Liver (tissue), 8 donors: ENCODE measurements at regions not wholly inside any gene's neighbourhood (a gene's known extent, or its start where the extent isn't known, plus 50 kb on each side); places are given as distances from the start of the nearest gene placed in this dataset.

ENCODE experiments used
- DNase-seq: peaks from one replicate; pipeline ENCODE4 v3.0.0-alpha.2; 2017; ENCODE audit warnings: low spot score
- H3K27ac ChIP-seq, 2 donors: one replicate each; pipeline ENCODE4 v1.7.0; 2013; ENCODE audit warnings: inconsistent platforms in 2 of 2, low read length in 2 of 2, control low read depth in 1 of 2, low read depth in 1 of 2, mild to moderate bottlenecking in 1 of 2
- H3K27me3 ChIP-seq, 4 donors: one replicate each; pipeline versions ENCODE4 v1.6.1 to v1.7.0; 2013; ENCODE audit warnings: low read length in 3 of 4, inconsistent platforms in 1 of 4, mild to moderate bottlenecking in 1 of 4, moderate library complexity in 1 of 4; ENCODE audit not compliant: control insufficient read depth in 4 of 4, insufficient read depth in 4 of 4
- H3K36me3 ChIP-seq, 4 donors: one replicate each; pipeline versions ENCODE4 v1.6.1 to v1.7.0; 2013; ENCODE audit warnings: low read length in 3 of 4, mild to moderate bottlenecking in 3 of 4, low read depth in 1 of 4, moderate library complexity in 1 of 4; ENCODE audit not compliant: control insufficient read depth in 4 of 4, insufficient read depth in 3 of 4
- H3K4me1 ChIP-seq, 4 donors: one replicate each; pipeline versions ENCODE4 v1.6.1 to v1.7.0; 2013; ENCODE audit warnings: low read length in 3 of 4, mild to moderate bottlenecking in 3 of 4, moderate library complexity in 1 of 4; ENCODE audit not compliant: control insufficient read depth in 4 of 4, insufficient read depth in 4 of 4
- H3K4me3 ChIP-seq, 3 donors: one replicate each; pipeline versions ENCODE4 v1.6.1 to v1.7.0; 2013; ENCODE audit warnings: low read length in 3 of 3, control low read depth in 1 of 3, low read depth in 1 of 3, mild to moderate bottlenecking in 1 of 3
- H3K9ac ChIP-seq, 2 donors: one replicate each; pipeline ENCODE4 v1.7.0; 2013; ENCODE audit warnings: low read length in 2 of 2, mild to moderate bottlenecking in 2 of 2, moderate library complexity in 2 of 2, control low read depth in 1 of 2, low read depth in 1 of 2
- H3K9me3 ChIP-seq, 4 donors: one replicate each; pipeline versions ENCODE4 v1.6.1 to v1.7.0; 2013; ENCODE audit warnings: low read length in 3 of 4; ENCODE audit not compliant: control insufficient read depth in 4 of 4
- ATF3 ChIP-seq: IDR thresholded peaks from 2 replicates; pipeline ENCODE4 v1.6.1; 2016; ENCODE audit warnings: antibody characterized with exemption
- EGR1 ChIP-seq, 2 donors: IDR thresholded peaks; 2 replicates each; pipeline ENCODE4 v1.6.1; 2016 to 2018; ENCODE audit warnings: antibody characterized with exemption in 2 of 2, low read depth in 2 of 2
- FOXA1 ChIP-seq: IDR thresholded peaks from 2 replicates; pipeline ENCODE4 v1.6.1; 2016; ENCODE audit warnings: antibody characterized with exemption
- FOXA2 ChIP-seq: IDR thresholded peaks from 2 replicates; pipeline ENCODE4 v1.6.1; 2016; ENCODE audit warnings: antibody characterized with exemption
- GABPA ChIP-seq, 2 donors: IDR thresholded peaks in 1 of 2; conservative IDR thresholded peaks in 1 of 2; 2 replicates each; pipeline ENCODE4 v1.6.1; 2016; ENCODE audit warnings: antibody characterized with exemption in 2 of 2, mild to moderate bottlenecking in 1 of 2, moderate library complexity in 1 of 2
- HNF4A ChIP-seq, 2 donors: conservative IDR thresholded peaks; 2 replicates each; pipeline ENCODE4 v1.6.1; 2016; ENCODE audit warnings: antibody characterized with exemption in 2 of 2, mild to moderate bottlenecking in 2 of 2
- HNF4G ChIP-seq: IDR thresholded peaks from 2 replicates; pipeline ENCODE4 v1.6.1; 2016; ENCODE audit warnings: antibody characterized with exemption
- JUND ChIP-seq, 2 donors: IDR thresholded peaks; 2 replicates each; pipeline ENCODE4 v1.6.1; 2016; ENCODE audit warnings: antibody characterized with exemption in 2 of 2
- MAX ChIP-seq: IDR thresholded peaks from 2 replicates; pipeline ENCODE4 v1.6.1; 2016; ENCODE audit warnings: antibody characterized with exemption
- NR2F2 ChIP-seq: IDR thresholded peaks from 2 replicates; pipeline ENCODE4 v1.6.1; 2016; ENCODE audit warnings: antibody characterized with exemption
- RAD21 ChIP-seq, 2 donors: IDR thresholded peaks; 2 replicates each; pipeline ENCODE4 v1.6.1; 2016; ENCODE audit warnings: antibody characterized with exemption in 2 of 2, mild to moderate bottlenecking in 2 of 2
- REST ChIP-seq: IDR thresholded peaks from 2 replicates; pipeline ENCODE4 v1.6.1; 2016; ENCODE audit warnings: antibody characterized with exemption, mild to moderate bottlenecking
- RXRA ChIP-seq, 2 donors: IDR thresholded peaks; 2 replicates each; pipeline ENCODE4 v1.6.1; 2017 to 2018; ENCODE audit warnings: antibody characterized with exemption in 2 of 2, mild to moderate bottlenecking in 1 of 2
- SP1 ChIP-seq: IDR thresholded peaks from 2 replicates; pipeline ENCODE4 v1.6.1; 2018; ENCODE audit warnings: antibody characterized with exemption, mild to moderate bottlenecking
- TAF1 ChIP-seq: conservative IDR thresholded peaks from 2 replicates; pipeline ENCODE4 v1.6.1; 2016; ENCODE audit warnings: antibody characterized with exemption, mild to moderate bottlenecking
- YY1 ChIP-seq: IDR thresholded peaks from 2 replicates; pipeline ENCODE4 v1.6.1; 2016; ENCODE audit warnings: antibody characterized with exemption, mild to moderate bottlenecking
- ZBTB33 ChIP-seq: IDR thresholded peaks from 2 replicates; pipeline ENCODE4 v1.6.1; 2016; ENCODE audit warnings: antibody characterized with exemption
- WGBS: extraction: QIAGEN DNeasy Blood & Tissue Kit; methylation state at CpG from one replicate; pipeline ENCODE4 v1.1.7; 2013; 5-methylcytosine and 5-hydroxymethylcytosine counted together
- TF ChIP-seq, protein P1 (sequence below): fragments of 150-350 bp; IDR thresholded peaks from 2 replicates; pipeline ENCODE4 v1.5.1; 2017; ENCODE audit warnings: improper control_type of control experiment, low read depth, low read length; ENCODE audit not compliant: missing input control
- donor health status: healthy.
- donor health status: healthy.
- donor health status: healthy.
- donor health status: healthy.
- donor health status: healthy.

DNA sequence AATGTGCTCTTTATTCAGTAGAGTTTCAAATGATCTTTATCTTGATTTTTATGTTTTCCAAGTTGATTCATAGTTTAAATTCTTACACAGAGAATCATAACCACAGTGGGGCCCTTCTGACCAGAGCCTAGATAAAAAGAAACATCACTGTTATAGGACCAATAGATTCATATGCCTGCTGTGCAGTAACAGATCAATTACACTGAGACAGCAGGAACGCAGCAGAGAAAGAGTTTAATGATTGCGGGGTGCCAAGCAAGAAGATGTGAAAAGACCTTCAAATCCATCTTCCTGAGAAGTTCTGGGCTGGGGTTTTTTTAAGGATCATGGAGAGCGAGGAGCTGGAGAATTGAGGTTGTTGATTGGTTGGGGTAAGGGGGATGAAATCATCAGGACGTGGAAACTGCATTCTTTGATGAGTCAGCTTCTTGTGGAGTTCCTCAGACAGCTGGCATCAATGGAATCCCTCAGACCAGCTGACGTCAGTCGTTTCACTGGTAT is 346.6 kb downstream of the TBC1D4 start:
- no peak for DNase-seq
- Histone ChIP-seq H3K4me1 (no peaks in the 10 kb centered on the region), H3K9me3 (peaks cover 0 to 14% (median 7%) of the 10 kb centered on the region in 4 donors), H3K9ac (no peak overlapping the region), H3K27ac (no peak overlapping the region), H3K27me3 (no peaks in the 10 kb centered on the region), H3K4me3 (no peak overlapping the region), H3K36me3 (no peaks in the 10 kb centered on the region)
- WGBS, result 70% methylated on average over 6 of the region's 6 CpGs
- TF ChIP-seq RAD21 (IDR thresholded peaks at IDR 0.05) (no peak), NR2F2 (no peak), JUND (IDR thresholded peaks at IDR 0.05) (no peak), EGR1 (IDR thresholded peaks at IDR 0.05; ENCODE audit: low read depth in 2 of 2) (no peak), MAX (no peak), REST (no peak), HNF4A (conservative IDR thresholded peaks at IDR 0.05) (no peak), ATF3 (no peak), ZBTB33 (no peak), YY1 (no peak), FOXA2 (no peak), RXRA (IDR thresholded peaks at IDR 0.05) (no peak), TAF1 (no peak), SP1 (no peak), HNF4G (no peak)

GRCh38 chr13:75132701-75133695 is 349.0 kb downstream of the TBC1D4 start:
- no peak overlapping the region for H3K9ac ChIP-seq
- no peak overlapping the region for H3K4me3 ChIP-seq
- no peak for DNase-seq
- no peaks in the 10 kb centered on the region for H3K36me3 ChIP-seq
- 68% methylated on average over 3 of the region's 3 CpGs for WGBS
- TF ChIP-seq MAX (no peak), JUND (IDR thresholded peaks at IDR 0.05) (no peak), NR2F2 (no peak), TAF1 (no peak), HNF4A (conservative IDR thresholded peaks at IDR 0.05) (no peak), REST (no peak), SP1 (no peak), GABPA (IDR thresholded peaks at IDR 0.05 in 1 of 2, conservative IDR thresholded peaks at IDR 0.05 in 1 of 2) (no peak), RXRA (IDR thresholded peaks at IDR 0.05) (no peak), YY1 (no peak), EGR1 (IDR thresholded peaks at IDR 0.05; ENCODE audit: low read depth in 2 of 2) (no peak), FOXA1 (no peak)
- TF ChIP-seq, protein P1, sequence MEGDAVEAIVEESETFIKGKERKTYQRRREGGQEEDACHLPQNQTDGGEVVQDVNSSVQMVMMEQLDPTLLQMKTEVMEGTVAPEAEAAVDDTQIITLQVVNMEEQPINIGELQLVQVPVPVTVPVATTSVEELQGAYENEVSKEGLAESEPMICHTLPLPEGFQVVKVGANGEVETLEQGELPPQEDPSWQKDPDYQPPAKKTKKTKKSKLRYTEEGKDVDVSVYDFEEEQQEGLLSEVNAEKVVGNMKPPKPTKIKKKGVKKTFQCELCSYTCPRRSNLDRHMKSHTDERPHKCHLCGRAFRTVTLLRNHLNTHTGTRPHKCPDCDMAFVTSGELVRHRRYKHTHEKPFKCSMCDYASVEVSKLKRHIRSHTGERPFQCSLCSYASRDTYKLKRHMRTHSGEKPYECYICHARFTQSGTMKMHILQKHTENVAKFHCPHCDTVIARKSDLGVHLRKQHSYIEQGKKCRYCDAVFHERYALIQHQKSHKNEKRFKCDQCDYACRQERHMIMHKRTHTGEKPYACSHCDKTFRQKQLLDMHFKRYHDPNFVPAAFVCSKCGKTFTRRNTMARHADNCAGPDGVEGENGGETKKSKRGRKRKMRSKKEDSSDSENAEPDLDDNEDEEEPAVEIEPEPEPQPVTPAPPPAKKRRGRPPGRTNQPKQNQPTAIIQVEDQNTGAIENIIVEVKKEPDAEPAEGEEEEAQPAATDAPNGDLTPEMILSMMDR, result no peak
- peaks cover 0 to 7% (median 3%) of the 10 kb centered on the region in 4 donors for H3K9me3 ChIP-seq
- H3K27me3 ChIP-seq, result no peaks in the 10 kb centered on the region
- H3K27ac ChIP-seq, result no peak overlapping the region
- no peaks in the 10 kb centered on the region for H3K4me1 ChIP-seq
